RKO (cell line): ENCODE measurements at regions not wholly inside any gene's neighbourhood (a gene's known extent, or its start where the extent isn't known, plus 50 kb on each side); places are given as distances from the start of the nearest gene placed in this dataset.
A peak's percentile ranks its signal among the peaks of the same experiment; 100 is the strongest.
"Not testable (repeated sequence)": the region's sequence is repeated elsewhere in the genome, so short reads cannot be mapped to it uniquely, and the experiment has no call there.

Experiments
- DNase-seq: peaks from one replicate; pipeline ENCODE4 v3.0.0-alpha.2; 2016; ENCODE audit warnings: low spot score

DNA sequence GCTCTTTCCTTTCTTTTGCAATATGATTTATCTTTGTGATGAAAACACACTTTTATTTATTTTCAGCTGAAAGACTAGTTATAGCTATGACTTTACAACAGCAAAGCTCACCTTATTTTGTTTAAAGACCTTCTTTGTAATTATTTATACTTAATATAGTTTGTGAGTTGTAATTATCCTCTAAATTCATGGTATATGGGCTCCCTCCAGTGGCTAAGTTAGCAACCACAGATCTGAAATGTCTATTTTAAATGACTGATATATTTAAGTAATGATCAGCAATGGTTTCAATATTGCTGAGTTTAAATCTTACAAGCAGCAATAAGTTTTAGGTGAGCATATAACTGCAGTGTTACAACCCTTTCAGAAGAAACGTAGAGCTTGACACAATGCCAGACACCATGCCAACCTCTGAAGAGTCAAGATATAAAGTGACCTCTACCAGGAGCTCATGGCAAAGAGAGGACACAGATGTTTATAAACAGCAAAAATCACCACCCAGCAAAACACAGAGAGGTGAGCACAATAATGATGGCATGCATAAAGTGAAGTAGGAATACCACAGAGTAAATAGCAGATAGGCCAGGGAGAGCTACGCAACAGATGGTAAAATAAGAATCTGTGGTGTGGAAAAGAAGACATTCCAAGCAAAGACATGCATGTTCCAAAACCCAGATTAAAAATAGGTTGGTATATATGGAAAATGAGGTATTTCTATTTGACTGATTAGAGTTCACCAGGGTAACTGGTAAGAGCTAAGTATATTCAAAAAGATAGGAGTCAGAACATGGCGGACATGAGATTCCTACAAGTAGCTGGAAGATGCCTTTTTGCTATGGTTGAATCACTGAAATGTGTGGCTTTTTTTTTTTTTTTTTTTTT is 143.7 kb upstream of the ZNF385D start:
- DNase-seq: peak; percentile 30

DNA sequence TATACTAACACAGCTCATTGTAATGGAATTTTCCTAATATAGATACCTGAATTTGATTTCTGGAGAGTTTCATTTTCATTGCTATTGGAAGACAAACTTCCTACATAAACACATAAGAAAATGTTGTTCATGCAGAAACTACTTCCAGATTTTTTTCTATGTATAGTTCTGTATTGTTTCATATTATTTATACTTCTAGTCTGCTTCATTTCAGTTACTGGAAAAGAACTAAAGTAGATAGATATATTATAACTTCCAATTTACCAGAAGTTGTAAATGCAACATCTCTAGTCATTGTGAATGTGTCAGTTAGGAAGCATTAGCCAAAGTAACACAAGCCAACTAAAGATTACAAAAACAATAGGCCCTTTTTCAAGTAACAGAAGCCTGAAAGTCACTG is 147.3 kb upstream of the ZNF385D start:
- DNase-seq: no peak

DNA sequence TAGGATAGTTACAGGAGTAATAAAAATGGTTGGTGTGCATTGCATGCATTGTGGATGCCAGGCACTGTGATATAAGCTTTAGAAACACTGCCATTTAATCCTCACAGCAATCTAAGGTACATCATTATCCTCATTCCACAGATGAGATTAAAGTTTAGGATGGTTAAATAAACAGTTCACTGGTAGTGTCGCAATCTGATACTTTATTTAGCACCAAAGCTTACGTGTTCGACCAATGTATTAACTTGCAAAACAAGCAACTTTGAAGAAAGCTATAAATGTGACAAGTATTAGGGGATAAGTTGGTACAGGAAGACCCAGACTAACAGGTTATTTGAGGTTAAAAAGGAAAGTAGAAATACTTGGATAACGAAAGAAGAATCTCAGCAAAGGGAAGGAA is 150.5 kb upstream of the ZNF385D start:
- DNase-seq: no peak

DNA sequence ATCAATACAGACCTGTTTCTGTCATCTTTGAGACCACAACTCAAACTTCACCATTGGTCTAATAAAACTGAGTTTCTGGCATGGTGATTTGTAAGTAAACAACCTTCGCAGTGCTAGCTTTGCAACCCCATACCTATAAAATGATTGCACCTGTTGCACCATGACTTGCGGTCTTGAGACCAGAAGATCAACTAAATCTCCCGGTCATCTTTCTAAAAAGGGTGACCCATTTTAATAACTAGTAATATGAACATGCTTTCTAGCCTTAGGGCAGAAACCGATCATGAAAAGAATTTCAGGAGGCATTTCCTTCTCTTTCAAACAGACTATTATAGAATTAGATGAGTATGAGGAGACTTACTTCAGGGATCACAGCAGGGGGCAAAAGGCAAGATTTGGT is 151.9 kb upstream of the ZNF385D start:
- no peak for DNase-seq

DNA sequence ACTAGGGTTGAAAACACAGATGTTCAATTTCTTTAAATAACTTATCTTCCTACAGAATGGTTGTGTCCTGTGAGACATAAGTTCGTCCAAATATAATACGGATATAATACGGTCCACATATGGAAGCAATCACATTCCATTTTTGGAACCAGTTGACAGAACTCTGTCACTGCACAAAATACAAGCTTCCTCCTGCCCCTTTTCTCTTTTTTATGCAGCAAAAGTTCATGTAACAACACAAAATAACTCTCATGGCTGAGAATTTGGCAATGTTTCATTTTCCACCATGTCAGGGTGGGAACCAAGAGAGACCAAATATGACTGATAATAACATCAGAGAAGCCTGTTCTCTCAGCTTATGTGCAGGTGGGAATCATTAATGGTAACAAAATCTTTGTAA is 158.1 kb upstream of the ZNF385D start:
- no peak for DNase-seq

DNA sequence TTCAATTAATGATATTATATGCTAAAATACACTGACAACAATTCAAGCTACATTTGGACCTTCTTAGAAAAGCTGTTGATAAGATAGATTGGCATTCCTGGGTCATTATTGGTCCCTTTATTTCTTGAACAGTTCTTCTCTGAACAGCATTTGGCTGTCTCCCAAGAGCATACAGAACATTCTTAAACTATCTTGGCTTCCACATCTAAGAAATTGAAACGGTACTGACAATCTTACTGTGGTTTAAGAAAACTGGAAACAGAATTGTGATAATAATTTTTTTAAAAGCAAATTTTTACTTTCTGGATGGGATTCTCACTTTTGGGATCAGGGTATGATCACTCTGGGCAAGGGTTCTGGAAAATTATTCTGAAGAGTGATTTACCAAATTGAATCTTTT is 161.7 kb upstream of the ZNF385D start:
- no peak for DNase-seq

DNA sequence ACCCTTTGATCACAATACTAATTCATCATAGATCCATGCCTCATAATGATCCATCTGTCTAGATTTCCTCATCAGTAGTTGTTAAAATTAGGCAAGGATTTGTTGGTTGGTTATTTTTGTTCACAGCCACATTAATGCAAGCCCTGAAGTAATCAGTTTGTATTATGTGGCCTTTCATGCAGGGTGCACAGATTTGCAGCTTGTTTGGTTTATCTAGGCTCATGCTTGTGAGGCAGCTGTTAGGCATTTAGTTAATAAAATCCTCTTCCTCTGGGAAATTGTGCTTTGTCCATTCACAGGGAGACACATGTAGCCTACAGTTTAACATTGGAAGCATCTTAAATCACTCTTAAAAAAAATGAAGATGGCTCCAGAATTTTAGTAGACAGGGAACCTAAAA is 162.8 kb upstream of the ZNF385D start:
- DNase-seq: no peak

DNA sequence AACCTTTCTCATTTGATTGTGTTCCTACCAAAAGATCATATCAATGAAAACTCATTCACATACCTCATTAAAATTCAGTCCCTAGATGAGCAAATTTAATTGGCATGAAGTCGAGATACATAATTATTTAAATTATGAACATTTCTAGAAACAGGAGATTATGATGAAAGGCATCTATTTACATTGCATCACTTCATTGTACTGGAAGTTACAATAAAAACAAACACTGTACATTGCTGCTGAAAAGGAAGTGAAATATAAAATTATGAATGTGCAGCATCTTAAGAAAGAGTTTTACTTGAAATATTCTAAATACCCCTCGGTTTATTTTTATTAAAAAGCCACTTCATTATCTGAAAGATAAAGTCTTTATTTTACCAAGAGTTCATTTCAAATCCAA is 163.4 kb upstream of the ZNF385D start:
- no peak for DNase-seq

DNA sequence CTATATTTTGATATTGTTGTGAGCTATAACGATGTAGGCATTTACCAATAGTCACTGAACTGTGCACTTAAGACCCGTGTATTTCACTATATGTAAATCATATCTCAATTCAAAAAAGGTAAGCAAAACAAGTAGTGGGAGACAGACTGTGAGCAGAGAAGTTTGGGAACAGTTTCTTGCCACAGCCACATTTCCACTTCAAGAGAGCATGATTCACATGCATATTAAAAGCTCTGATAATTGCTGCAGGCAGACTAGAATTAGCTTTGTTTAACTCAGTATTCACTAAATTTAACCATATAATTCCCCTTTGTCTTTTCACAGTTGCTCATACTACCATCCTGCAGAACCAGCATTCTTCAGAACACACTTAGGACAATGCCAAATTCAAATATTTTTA is 168.4 kb upstream of the ZNF385D start:
- no peak for DNase-seq

DNA sequence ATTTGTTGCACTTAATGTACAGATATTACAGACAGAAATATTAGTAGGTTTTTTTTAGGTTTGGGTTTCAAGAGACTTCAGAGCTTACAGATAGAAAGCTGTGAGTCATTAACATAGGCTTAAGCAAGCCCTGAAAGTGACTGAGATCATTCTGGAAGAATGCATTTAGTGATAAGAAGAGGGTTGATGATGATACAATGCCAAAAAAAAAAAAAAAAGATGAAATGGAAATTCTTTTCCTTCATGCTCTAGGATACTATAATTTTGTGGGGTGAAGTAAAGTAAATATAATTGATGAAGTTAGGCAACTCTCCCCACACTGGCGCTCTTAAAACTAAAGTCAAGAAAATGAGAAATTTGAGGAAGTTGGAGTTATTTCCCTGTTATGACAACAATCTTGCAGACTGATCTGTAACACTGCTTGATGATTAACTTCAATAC is 169.4 kb upstream of the ZNF385D start:
- no peak for DNase-seq

DNA sequence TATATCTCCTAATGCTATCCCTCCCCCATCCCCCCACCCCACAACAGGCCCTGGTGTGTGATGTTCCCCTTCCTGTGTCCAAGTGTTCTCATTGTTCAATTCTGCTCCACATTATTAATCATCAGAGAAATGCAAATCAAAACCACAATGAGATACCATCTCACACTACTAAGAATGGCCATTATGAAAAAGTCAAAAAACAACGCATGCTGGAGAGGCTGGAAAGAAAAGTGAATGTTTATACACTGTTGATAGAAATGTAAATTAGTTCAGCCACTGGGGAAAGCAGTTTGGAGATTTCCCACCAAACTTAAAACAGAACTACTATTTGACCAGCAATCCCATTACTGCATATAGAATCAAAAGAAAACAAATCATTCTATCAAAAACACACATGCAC is 172.1 kb upstream of the ZNF385D start:
- not testable (repeated sequence) for DNase-seq

DNA sequence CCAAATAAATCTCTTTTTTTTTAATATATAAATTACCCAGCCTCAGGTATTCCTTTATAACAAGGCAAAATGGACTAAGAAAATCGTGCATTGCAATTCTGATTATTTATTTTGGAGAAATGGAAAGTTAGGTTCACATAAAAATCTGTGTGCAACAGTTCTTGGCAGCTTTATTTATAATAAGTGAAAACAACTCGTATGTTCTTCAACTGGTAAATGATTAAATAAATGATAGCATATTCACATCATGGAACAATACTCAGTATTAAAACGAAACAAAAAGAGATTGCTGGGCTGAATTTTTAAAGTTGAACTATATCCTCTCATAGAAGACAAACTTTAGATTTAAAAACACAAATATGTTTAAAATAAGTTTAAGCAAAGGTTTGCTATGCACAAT is 176.3 kb upstream of the ZNF385D start:
- DNase-seq: no peak

DNA sequence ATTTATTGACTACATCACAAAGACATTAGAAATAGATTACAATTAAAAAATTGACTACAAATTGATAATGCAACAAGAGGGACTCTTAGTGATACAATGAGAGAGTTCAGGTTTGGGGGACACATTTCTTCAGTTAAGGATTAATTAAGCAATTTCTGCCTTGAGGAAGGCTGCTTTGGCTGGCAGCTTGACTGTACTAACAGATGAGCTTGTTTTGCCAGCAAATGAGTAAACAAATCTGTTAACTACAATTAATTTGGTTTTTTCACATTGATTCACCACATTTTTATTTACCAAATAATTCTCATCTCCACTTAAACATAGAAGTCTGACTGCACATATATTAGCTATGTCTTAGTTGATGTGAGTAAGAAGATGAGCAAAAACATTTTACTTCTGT is 183.6 kb upstream of the ZNF385D start:
- no peak for DNase-seq

DNA sequence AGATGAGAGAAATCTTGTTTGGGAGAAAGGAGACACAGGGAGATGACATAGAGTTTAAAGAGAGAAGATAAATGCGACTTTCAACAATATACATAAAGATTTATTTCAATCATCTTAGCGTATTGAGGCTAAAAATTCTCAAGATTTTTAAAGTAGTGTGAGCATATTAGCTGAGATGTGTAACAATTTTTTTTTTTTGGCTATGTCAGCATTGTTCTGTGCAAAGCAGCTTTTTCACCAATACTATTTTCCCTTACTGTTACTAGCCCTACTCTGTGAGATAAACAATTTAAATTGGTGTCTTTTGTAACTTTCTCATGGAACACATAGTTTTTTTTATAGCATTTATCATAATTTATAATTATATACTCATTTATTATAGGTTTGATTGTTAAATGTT is 185.2 kb upstream of the ZNF385D start:
- no peak for DNase-seq

DNA sequence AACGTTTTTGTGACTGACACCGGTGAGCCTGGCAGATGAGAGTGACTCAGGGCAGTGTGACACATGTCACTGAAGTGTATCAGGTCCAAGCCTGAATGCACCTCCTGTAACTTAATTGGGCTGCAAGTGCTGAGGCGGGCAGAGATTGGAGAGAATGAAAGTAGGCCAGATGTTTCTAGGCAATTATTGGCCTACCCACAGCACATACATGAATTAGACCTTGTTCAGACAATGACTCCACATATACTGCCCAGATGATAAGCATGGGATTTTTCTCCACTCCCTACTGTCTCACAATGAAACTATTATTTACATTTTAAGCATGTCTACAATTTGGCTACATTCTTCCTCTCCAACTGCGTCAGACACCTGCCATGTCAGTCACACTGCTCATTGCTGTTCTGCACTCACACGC is 187.3 kb upstream of the ZNF385D start:
- DNase-seq: no peak

DNA sequence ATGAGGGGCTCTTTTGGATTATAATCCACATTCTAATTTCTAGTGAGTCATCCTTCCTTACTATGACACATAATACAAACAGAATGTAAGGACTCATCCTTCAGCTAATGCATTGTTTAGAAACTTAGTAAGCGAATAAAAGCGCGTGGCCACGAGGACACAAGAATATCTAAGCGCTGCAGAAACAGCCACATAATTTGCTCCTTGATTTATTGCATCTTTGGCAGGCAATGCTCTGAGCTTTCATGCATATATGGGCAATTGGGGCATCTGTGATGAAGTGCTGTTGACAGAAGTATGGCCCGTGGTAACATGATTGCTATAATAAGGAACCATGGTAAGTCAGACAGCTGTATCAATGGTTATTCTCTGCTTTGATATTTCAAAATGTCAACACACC is 191.3 kb upstream of the ZNF385D start:
- peak; percentile 71 for DNase-seq

DNA sequence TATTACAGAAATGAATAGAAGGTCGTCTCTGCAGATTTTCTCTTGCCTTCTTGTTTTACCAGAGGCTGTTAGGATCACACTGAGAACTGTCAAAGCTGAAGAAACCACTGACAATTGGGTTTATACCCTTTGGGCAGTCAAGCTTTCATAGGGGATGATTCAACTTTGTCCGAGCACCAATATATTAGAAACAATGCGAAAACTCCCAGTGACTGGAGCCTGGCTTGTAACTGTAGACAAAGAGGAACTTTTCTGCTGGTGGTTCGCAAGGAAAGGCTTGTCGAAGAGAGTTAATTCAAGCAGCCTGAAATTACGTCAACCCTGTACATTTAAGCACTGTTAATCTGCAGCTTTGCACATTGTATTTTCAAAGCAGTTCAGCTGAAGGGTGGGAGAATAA is 193.2 kb upstream of the ZNF385D start:
- DNase-seq: no peak

DNA sequence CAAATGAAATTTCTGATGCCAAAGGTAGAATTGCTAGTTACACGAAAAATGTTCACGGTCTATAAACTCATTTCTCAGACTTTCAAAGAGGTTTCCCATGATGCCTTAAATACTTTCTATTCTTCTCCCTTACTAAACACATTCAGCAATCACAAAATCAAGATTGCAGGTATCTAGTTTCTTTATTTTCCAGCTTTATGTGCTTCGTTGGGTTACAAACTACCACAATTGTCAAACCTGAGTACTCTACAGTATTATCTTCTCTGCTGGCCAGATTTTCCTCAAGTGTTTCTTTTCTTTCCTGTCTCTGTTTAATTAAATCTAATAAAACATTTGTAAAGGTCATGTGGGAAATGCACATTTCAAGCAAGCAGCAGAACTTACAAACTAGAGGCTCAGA is 201.8 kb upstream of the ZNF385D start:
- DNase-seq: no peak

DNA sequence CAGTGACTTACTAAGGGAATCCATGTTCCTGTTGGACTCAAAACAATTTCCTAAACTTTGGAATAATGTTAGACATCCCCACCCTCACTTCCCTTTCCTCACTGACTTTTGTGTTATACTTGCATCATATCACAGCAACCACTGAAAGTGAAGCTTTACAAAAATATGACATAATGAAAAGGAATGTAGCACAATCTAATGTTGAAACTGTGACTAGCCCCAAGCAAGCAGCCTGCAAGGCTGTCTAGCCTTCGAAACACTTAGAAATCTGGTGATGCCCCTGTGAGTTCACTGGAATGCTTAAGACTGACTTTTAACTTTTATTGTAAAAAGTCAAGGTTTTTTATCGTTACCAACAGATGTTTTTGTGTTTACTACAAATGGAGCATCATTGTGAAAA is 203.7 kb upstream of the ZNF385D start:
- peak; percentile 19 for DNase-seq

DNA sequence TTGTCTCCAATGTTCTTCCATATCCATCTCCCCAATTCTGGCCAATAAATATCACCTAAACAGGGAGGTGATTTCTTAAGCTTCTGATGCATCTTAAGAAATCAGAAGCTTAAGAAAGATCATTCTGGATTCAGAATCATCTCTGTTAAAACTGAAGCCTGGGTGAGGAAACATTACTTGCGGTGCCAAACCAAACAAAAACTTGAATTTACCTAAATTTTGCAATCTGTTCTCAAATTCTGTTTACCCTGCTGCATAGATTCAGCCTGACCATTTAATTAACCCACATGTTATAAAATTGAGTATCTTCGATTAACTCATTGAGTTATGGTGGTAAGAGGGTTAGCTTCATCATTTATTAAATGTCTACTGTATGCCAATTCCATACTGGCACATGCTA is 204.4 kb upstream of the ZNF385D start:
- DNase-seq: no peak

DNA sequence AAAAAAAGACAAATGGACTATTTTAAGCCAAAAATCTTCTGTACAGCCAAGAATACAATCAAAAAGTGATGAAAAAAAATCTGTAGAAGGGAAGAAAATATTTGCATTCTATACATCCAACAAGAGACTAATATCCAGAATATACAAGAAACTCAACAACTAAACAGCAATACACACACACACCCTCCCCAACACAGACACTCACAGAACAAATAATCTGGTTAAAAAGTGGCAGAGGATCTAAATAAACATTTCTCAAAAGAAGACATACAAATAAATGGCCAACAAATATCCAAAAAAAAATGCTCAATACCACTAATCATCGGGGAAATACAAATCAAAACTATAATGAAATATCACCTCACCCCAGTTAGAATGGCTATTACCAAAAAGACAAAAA is 209.0 kb upstream of the ZNF385D start:
- DNase-seq: no peak

DNA sequence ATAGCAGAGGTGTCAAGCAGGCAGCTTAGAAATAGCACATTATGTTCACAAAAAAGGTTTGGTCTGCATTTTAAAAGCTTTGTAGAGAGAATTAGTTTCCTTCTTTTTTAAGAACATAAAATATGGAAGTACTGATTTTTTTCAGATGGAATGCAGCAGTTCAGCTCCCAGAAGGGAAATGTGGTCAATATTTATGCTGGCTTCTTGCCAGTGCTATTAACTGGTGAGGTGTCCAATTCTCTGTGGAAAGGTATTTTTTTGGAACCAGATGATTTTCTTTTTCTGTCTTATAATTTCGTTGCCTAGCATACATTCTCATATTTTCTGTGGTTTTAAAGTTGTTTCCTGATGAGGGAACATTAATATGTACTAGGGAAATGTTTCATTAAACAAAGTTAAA is 211.4 kb upstream of the ZNF385D start:
- DNase-seq: no peak

DNA sequence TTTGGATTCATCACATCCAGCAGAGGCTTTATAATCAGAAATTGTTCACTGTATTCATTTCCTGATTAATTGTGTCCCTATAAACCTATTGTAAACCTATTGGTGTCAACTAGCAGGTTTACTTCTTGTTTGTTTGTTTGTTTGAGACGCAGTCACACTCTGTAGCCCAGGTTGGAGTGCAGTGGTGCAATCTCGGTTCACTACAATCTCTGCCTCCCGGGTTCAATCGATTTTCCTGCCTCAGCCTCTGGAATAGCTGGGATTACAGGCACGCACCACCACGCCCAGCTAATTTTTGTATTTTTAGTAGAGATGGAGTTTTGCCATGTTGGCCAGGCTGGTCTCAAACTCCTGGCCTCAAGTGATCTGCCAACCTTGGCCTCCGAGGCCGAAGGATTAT is 215.4 kb upstream of the ZNF385D start:
- not testable (repeated sequence) for DNase-seq

DNA sequence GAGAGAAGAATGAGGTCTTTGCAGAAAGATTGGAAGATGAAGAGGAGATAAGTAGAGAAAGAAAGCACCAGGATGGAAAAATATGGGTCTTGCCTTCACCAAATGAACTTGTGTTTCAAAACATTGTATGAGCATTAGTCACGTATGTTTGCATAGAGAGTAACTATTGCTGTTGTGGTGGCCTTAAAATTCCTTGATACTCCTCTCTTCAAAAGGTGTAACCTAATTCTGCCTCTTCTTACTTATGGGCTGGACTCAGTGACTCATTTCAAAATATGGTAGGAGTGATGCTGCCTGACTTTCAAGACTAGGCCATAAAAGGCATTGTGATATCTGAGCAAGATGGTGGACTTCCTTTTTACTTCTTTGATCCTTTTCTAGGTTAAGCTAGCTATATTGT is 228.7 kb upstream of the ZNF385D start:
- DNase-seq: peak; percentile 6
